ENCODE measurements at regions not wholly inside any gene's neighbourhood (a gene's known extent, or its start where the extent isn't known, plus 50 kb on each side); places are given as distances from the start of the nearest gene placed in this dataset.
"Not testable (repeated sequence)": the region's sequence is repeated elsewhere in the genome, so short reads cannot be mapped to it uniquely, and the experiment has no call there.

GRCh38 chr3:137554242-137554641 is 209.9 kb upstream of the SOX14 start:
- Histone ChIP-seq H3K4me1 (ENCODE audit: control insufficient read depth in 1 of 2, extremely low read depth in 1 of 2, insufficient read depth in 2 of 2, low read length in 2 of 2) (no peaks in the 10 kb centered on the region), H3K27me3 (replicated peaks in 1 of 2; ENCODE audit: control insufficient read depth in 2 of 2, extremely low read depth in 1 of 2, insufficient read depth in 2 of 2, low read length in 1 of 2) (no peaks in the 10 kb centered on the region), H3K36me3 (ENCODE audit: control insufficient read depth in 2 of 2, extremely low read depth in 1 of 2, insufficient read depth in 1 of 2, low read length in 1 of 2) (no peaks in the 10 kb centered on the region), H3K4me3 (ENCODE audit: control insufficient read depth in 1 of 2, extremely low read depth in 1 of 2, low read length in 1 of 2) (no peak overlapping the region), H3K27ac (ENCODE audit: low read length) (no peak overlapping the region), H3K9me3 (no peaks in the 10 kb centered on the region)
- Mint-ChIP-seq H3K27ac (no peak overlapping the region), H3K27me3 (no peaks in the 10 kb centered on the region), H3K4me1 (no peaks in the 10 kb centered on the region), H3K9me3 (peaks cover 8 to 14% (median 14%) of the 10 kb centered on the region in 3 donors), H3K36me3 (no peaks in the 10 kb centered on the region), H3K4me3 (no peak overlapping the region)
- WGBS (ENCODE audit: insufficient coverage), result no CpG with 5 or more reads among the region's 2 CpGs
- CTCF ChIA-PET, result no interaction called here
- DNase-seq, result no peak
- POLR2A ChIA-PET, result no interaction called here
- ATAC-seq (replicated peaks in 1 of 4), result no peak

GRCh38 chr3:137568880-137569279 is 195.2 kb upstream of the SOX14 start:
- Histone ChIP-seq H3K27ac (ENCODE audit: low read length) (no peak overlapping the region), H3K36me3 (ENCODE audit: control insufficient read depth in 2 of 2, extremely low read depth in 1 of 2, insufficient read depth in 1 of 2, low read length in 1 of 2) (no peaks in the 10 kb centered on the region), H3K9me3 (no peaks in the 10 kb centered on the region), H3K27me3 (replicated peaks in 1 of 2; ENCODE audit: control insufficient read depth in 2 of 2, extremely low read depth in 1 of 2, insufficient read depth in 2 of 2, low read length in 1 of 2) (no peaks in the 10 kb centered on the region), H3K4me3 (ENCODE audit: control insufficient read depth in 1 of 2, extremely low read depth in 1 of 2, low read length in 1 of 2) (no peak overlapping the region), H3K4me1 (ENCODE audit: control insufficient read depth in 1 of 2, extremely low read depth in 1 of 2, insufficient read depth in 2 of 2, low read length in 2 of 2) (no peaks in the 10 kb centered on the region)
- no peak for ATAC-seq (replicated peaks in 1 of 4)
- Mint-ChIP-seq H3K4me3 (no peak overlapping the region), H3K36me3 (no peaks in the 10 kb centered on the region), H3K9me3 (peaks cover 17 to 24% (median 18%) of the 10 kb centered on the region in 3 donors), H3K27ac (no peak overlapping the region), H3K4me1 (no peaks in the 10 kb centered on the region), H3K27me3 (no peaks in the 10 kb centered on the region)
- CTCF ChIA-PET, result no interaction called here
- POLR2A ChIA-PET, result no interaction called here
- no peak for DNase-seq

- Histone ChIP-seq H3K9me3 (no peaks in the 10 kb centered on the region), H3K27me3 (replicated peaks in 1 of 2; ENCODE audit: control insufficient read depth in 2 of 2, extremely low read depth in 1 of 2, insufficient read depth in 2 of 2, low read length in 1 of 2) (no peaks in the 10 kb centered on the region), H3K4me3 (ENCODE audit: control insufficient read depth in 1 of 2, extremely low read depth in 1 of 2, low read length in 1 of 2) (no peak overlapping the region), H3K36me3 (ENCODE audit: control insufficient read depth in 2 of 2, extremely low read depth in 1 of 2, insufficient read depth in 1 of 2, low read length in 1 of 2) (no peaks in the 10 kb centered on the region), H3K27ac (ENCODE audit: low read length) (no peak overlapping the region), H3K4me1 (ENCODE audit: control insufficient read depth in 1 of 2, extremely low read depth in 1 of 2, insufficient read depth in 2 of 2, low read length in 2 of 2) (no peaks in the 10 kb centered on the region)
- ATAC-seq (replicated peaks in 1 of 4) (no peak), DNase-seq (no peak)
- Mint-ChIP-seq H3K4me1 (no peaks in the 10 kb centered on the region), H3K36me3 (no peaks in the 10 kb centered on the region), H3K4me3 (no peak overlapping the region), H3K9me3 (peaks cover 3 to 11% (median 11%) of the 10 kb centered on the region in 3 donors), H3K27ac (no peak overlapping the region), H3K27me3 (no peaks in the 10 kb centered on the region)
- CTCF ChIA-PET, result no interaction called here
- POLR2A ChIA-PET, result no interaction called here
- WGBS (ENCODE audit: insufficient coverage), result 71% methylated on average over 1 of the region's 3 CpGs
Observed at GRCh38 chr3:137572931-137573330, 191.2 kb upstream of the SOX14 start.

GRCh38 chr3:137582484-137582883 is 181.6 kb upstream of the SOX14 start:
- Mint-ChIP-seq H3K27ac (no peak overlapping the region), H3K4me1 (no peaks in the 10 kb centered on the region), H3K27me3 (peaks cover 1 to 5% of the 10 kb centered on the region in 2 donors), H3K9me3 (peaks cover 9 to 18% (median 10%) of the 10 kb centered on the region in 3 donors), H3K4me3 (no peak overlapping the region), H3K36me3 (no peaks in the 10 kb centered on the region)
- Histone ChIP-seq H3K27ac (ENCODE audit: low read length) (no peak overlapping the region), H3K9me3 (no peaks in the 10 kb centered on the region), H3K36me3 (ENCODE audit: control insufficient read depth in 2 of 2, extremely low read depth in 1 of 2, insufficient read depth in 1 of 2, low read length in 1 of 2) (no peaks in the 10 kb centered on the region), H3K27me3 (replicated peaks in 1 of 2; ENCODE audit: control insufficient read depth in 2 of 2, extremely low read depth in 1 of 2, insufficient read depth in 2 of 2, low read length in 1 of 2) (no peaks in the 10 kb centered on the region), H3K4me1 (ENCODE audit: control insufficient read depth in 1 of 2, extremely low read depth in 1 of 2, insufficient read depth in 2 of 2, low read length in 2 of 2) (no peaks in the 10 kb centered on the region), H3K4me3 (ENCODE audit: control insufficient read depth in 1 of 2, extremely low read depth in 1 of 2, low read length in 1 of 2) (no peak overlapping the region)
- CTCF ChIA-PET, result no interaction called here
- ATAC-seq (replicated peaks in 1 of 4) (no peak), DNase-seq (no peak)
- POLR2A ChIA-PET, result no interaction called here
- WGBS (ENCODE audit: insufficient coverage), result no CpG with 5 or more reads among the region's 1 CpG

- H3K36me3 ChIP-seq (ENCODE audit: control insufficient read depth in 2 of 2, extremely low read depth in 1 of 2, insufficient read depth in 1 of 2, low read length in 1 of 2), result no peaks in the 10 kb centered on the region
- Mint-ChIP-seq H3K36me3 (no peaks in the 10 kb centered on the region), H3K4me1 (no peaks in the 10 kb centered on the region), H3K9me3 (peaks cover 9 to 18% (median 10%) of the 10 kb centered on the region in 3 donors), H3K27me3 (peaks cover 1 to 5% of the 10 kb centered on the region in 2 donors), H3K4me3 (no peak overlapping the region), H3K27ac (no peak overlapping the region)
- ChIA-PET POLR2A (no interaction called here), CTCF (no interaction called here)
- no peak for DNase-seq
- no peak overlapping the region for H3K27ac ChIP-seq (ENCODE audit: low read length)
- no peak overlapping the region for H3K4me3 ChIP-seq (ENCODE audit: control insufficient read depth in 1 of 2, extremely low read depth in 1 of 2, low read length in 1 of 2)
- WGBS (ENCODE audit: insufficient coverage), result no CpG with 5 or more reads among the region's 2 CpGs
- H3K27me3 ChIP-seq (replicated peaks in 1 of 2; ENCODE audit: control insufficient read depth in 2 of 2, extremely low read depth in 1 of 2, insufficient read depth in 2 of 2, low read length in 1 of 2), result no peaks in the 10 kb centered on the region
- no peaks in the 10 kb centered on the region for H3K9me3 ChIP-seq
- H3K4me1 ChIP-seq (ENCODE audit: control insufficient read depth in 1 of 2, extremely low read depth in 1 of 2, insufficient read depth in 2 of 2, low read length in 2 of 2), result no peaks in the 10 kb centered on the region
- ATAC-seq (replicated peaks in 1 of 4), result no peak
Observed at GRCh38 chr3:137583256-137583655, 180.9 kb upstream of the SOX14 start.

GRCh38 chr3:137588871-137589270 is 175.2 kb upstream of the SOX14 start:
- no peak overlapping the region for H3K4me3 ChIP-seq (ENCODE audit: control insufficient read depth in 1 of 2, extremely low read depth in 1 of 2, low read length in 1 of 2)
- Mint-ChIP-seq H3K4me3 (no peak overlapping the region), H3K27me3 (no peaks in the 10 kb centered on the region), H3K4me1 (no peaks in the 10 kb centered on the region), H3K36me3 (no peaks in the 10 kb centered on the region), H3K9me3 (peaks cover 3 to 4% (median 4%) of the 10 kb centered on the region in 3 donors), H3K27ac (no peak overlapping the region)
- ChIA-PET CTCF (no interaction called here), POLR2A (no interaction called here)
- H3K27ac ChIP-seq (ENCODE audit: low read length), result no peak overlapping the region
- no peak for ATAC-seq (replicated peaks in 1 of 4)
- H3K4me1 ChIP-seq (ENCODE audit: control insufficient read depth in 1 of 2, extremely low read depth in 1 of 2, insufficient read depth in 2 of 2, low read length in 2 of 2), result no peaks in the 10 kb centered on the region
- 90% methylated on average over 3 of the region's 6 CpGs for WGBS (ENCODE audit: insufficient coverage)
- no peaks in the 10 kb centered on the region for H3K9me3 ChIP-seq
- H3K36me3 ChIP-seq (ENCODE audit: control insufficient read depth in 2 of 2, extremely low read depth in 1 of 2, insufficient read depth in 1 of 2, low read length in 1 of 2), result no peaks in the 10 kb centered on the region
- DNase-seq, result no peak
- H3K27me3 ChIP-seq (replicated peaks in 1 of 2; ENCODE audit: control insufficient read depth in 2 of 2, extremely low read depth in 1 of 2, insufficient read depth in 2 of 2, low read length in 1 of 2), result no peaks in the 10 kb centered on the region

GRCh38 chr3:137595415-137595814 is 168.7 kb upstream of the SOX14 start:
- WGBS (ENCODE audit: insufficient coverage), result no CpG with 5 or more reads among the region's 4 CpGs

More at GRCh38 chr3:137595415-137595814, 168.7 kb upstream of the SOX14 start:
- H3K36me3 ChIP-seq (ENCODE audit: control insufficient read depth in 2 of 2, extremely low read depth in 1 of 2, insufficient read depth in 1 of 2, low read length in 1 of 2); H3K27ac ChIP-seq (ENCODE audit: low read length); H3K4me1 Mint-ChIP-seq; H3K36me3 Mint-ChIP-seq; POLR2A ChIA-PET; H3K4me3 Mint-ChIP-seq; H3K4me3 ChIP-seq (ENCODE audit: control insufficient read depth in 1 of 2, extremely low read depth in 1 of 2, low read length in 1 of 2); H3K4me1 ChIP-seq (ENCODE audit: control insufficient read depth in 1 of 2, extremely low read depth in 1 of 2, insufficient read depth in 2 of 2, low read length in 2 of 2); ATAC-seq (replicated peaks in 1 of 4); DNase-seq; H3K27ac Mint-ChIP-seq; H3K27me3 ChIP-seq (replicated peaks in 1 of 2; ENCODE audit: control insufficient read depth in 2 of 2, extremely low read depth in 1 of 2, insufficient read depth in 2 of 2, low read length in 1 of 2); H3K9me3 ChIP-seq; CTCF ChIA-PET: not testable (repeated sequence)
- Mint-ChIP-seq H3K9me3 (peaks cover 3 to 33% (median 6%) of the 10 kb centered on the region in 3 donors), H3K27me3 (peaks cover 0 to 13% of the 10 kb centered on the region in 2 donors)
